GM23338 (cell line): ENCODE measurements at regions not wholly inside any gene's neighbourhood (a gene's known extent, or its start where the extent isn't known, plus 50 kb on each side); places are given as distances from the start of the nearest gene placed in this dataset.

Experiments
- ATAC-seq: fragments of 200-7000 bp; cut with Tn5 transposase; 3 replicates; pipeline ENCODE4 v1.9.1; 2020
- DNase-seq: peaks from one replicate; pipeline ENCODE4 v3.0.0-alpha.2; 2015; ENCODE audit warnings: low spot score
- H2AFZ ChIP-seq: fragments of 200-600 bp; sonication (generic); 2 replicates; pipeline ENCODE4 v1.8.0; 2016; ENCODE audit warnings: antibody characterized with exemption, mild to moderate bottlenecking, moderate library complexity
- H3F3A ChIP-seq: fragments of 200-600 bp; sonication (generic); replicated peaks from 2 replicates; pipeline ENCODE4 v1.8.0; 2017; ENCODE audit warnings: antibody characterized with exemption, mixed run types, low read depth
- H3K27ac ChIP-seq: fragments of 200-600 bp; sonication (generic); 2 replicates; pipeline ENCODE4 v1.6.1; 2016; ENCODE audit warnings: low read depth
- H3K27me3 ChIP-seq: fragments of 200-600 bp; sonication (generic); 2 replicates; pipeline ENCODE4 v1.8.0; 2016; ENCODE audit warnings: mild to moderate bottlenecking, mixed run types, moderate library complexity; ENCODE audit not compliant: insufficient read depth
- H3K36me3 ChIP-seq: fragments of 200-600 bp; sonication (generic); 2 replicates; pipeline ENCODE4 v1.8.0; 2016; ENCODE audit warnings: mild to moderate bottlenecking; ENCODE audit not compliant: insufficient read depth
- H3K4me1 ChIP-seq: fragments of 200-600 bp; sonication (generic); 2 replicates; pipeline ENCODE4 v1.8.0; 2016; ENCODE audit warnings: mild to moderate bottlenecking, moderate library complexity; ENCODE audit not compliant: insufficient read depth
- H3K4me2 ChIP-seq: fragments of 200-600 bp; sonication (generic); 2 replicates; pipeline ENCODE4 v1.7.1; 2017; ENCODE audit warnings: mixed run types
- H3K4me3 ChIP-seq: fragments of 200-600 bp; sonication (generic); 2 replicates; pipeline ENCODE4 v1.6.1; 2016; ENCODE audit warnings: mixed run types
- H3K79me2 ChIP-seq: fragments of 200-600 bp; sonication (generic); replicated peaks from 2 replicates; pipeline ENCODE4 v1.8.0; 2017; ENCODE audit warnings: mild to moderate bottlenecking; ENCODE audit not compliant: insufficient read depth
- H3K9me2 ChIP-seq: fragments of 200-600 bp; sonication (generic); 2 replicates; pipeline ENCODE4 v1.8.0; 2017; ENCODE audit not compliant: insufficient read depth
- H4K20me1 ChIP-seq: fragments of 200-600 bp; sonication (generic); replicated peaks from 2 replicates; pipeline ENCODE4 v1.8.0; 2017; ENCODE audit warnings: mild to moderate bottlenecking; ENCODE audit not compliant: insufficient read depth
- H3K27ac Mint-ChIP-seq: 2 replicates; pipeline ENCODE4 v1.8.0; 2020; ENCODE audit warnings: inconsistent platforms, mild to moderate bottlenecking, moderate library complexity, mixed read lengths
- H3K27me3 Mint-ChIP-seq: 3 replicates; pipeline ENCODE4 v1.8.0; 2022; ENCODE audit warnings: low read depth, mild to moderate bottlenecking, moderate library complexity, mixed read lengths, inconsistent platforms; ENCODE audit not compliant: insufficient read depth, poor library complexity
- H3K36me3 Mint-ChIP-seq: 3 replicates; pipeline ENCODE4 v1.8.0; 2021; ENCODE audit warnings: low read depth, mild to moderate bottlenecking, inconsistent platforms, moderate library complexity, mixed read lengths
- H3K4me1 Mint-ChIP-seq: 3 replicates; pipeline ENCODE4 v1.8.0; 2020; ENCODE audit warnings: mild to moderate bottlenecking, inconsistent platforms, mixed read lengths
- H3K4me3 Mint-ChIP-seq: 3 replicates; pipeline ENCODE4 v1.8.0; 2021; ENCODE audit warnings: moderate library complexity, mild to moderate bottlenecking, inconsistent platforms, mixed read lengths
- H3K9me3 Mint-ChIP-seq: 3 replicates; pipeline ENCODE4 v1.8.0; 2020; ENCODE audit warnings: moderate library complexity, mild to moderate bottlenecking, inconsistent platforms, mixed read lengths
- CREB1 ChIP-seq: fragments of 250-450 bp; sonication (Bioruptor Pico); IDR thresholded peaks from 2 replicates; pipeline ENCODE4 v1.5.0; 2020; ENCODE audit warnings: low read depth, mild to moderate bottlenecking, moderate library complexity
- EZH2 ChIP-seq: fragments of 200-600 bp; sonication (generic); IDR thresholded peaks from one replicate; pipeline ENCODE4 v1.8.0; 2017; ENCODE audit warnings: antibody characterized with exemption, mild to moderate bottlenecking, low read depth; ENCODE audit not compliant: unreplicated experiment
- EZH2phosphoT487 ChIP-seq: fragments of 200-600 bp; sonication (generic); IDR thresholded peaks from one replicate; pipeline ENCODE4 v1.8.1; 2018; ENCODE audit warnings: antibody characterized with exemption; ENCODE audit not compliant: unreplicated experiment
- JUNB ChIP-seq: IDR thresholded peaks from one replicate; pipeline ENCODE4 v1.6.1; 2016; ENCODE audit warnings: antibody characterized with exemption; ENCODE audit not compliant: unreplicated experiment
- NANOG ChIP-seq: IDR thresholded peaks from 2 replicates; pipeline ENCODE4 v1.6.1; 2016; ENCODE audit warnings: antibody characterized with exemption, borderline replicate concordance
- POLR2AphosphoS5 ChIP-seq: IDR thresholded peaks from 2 replicates; pipeline ENCODE4 v1.6.1; 2016; ENCODE audit warnings: antibody characterized with exemption, low read depth
- STAT1 ChIP-seq: IDR thresholded peaks from one replicate; pipeline ENCODE4 v1.6.1; 2016; ENCODE audit warnings: antibody characterized with exemption; ENCODE audit not compliant: unreplicated experiment
- ZNF331 ChIP-seq: fragments of 250-450 bp; sonication (Bioruptor Pico); IDR thresholded peaks from 2 replicates; pipeline ENCODE4 v1.5.0; 2020; ENCODE audit warnings: low read depth, mild to moderate bottlenecking, moderate library complexity
- TF ChIP-seq, protein P1 (sequence below): IDR thresholded peaks from 2 replicates; pipeline ENCODE4 v1.6.1; 2016; ENCODE audit warnings: antibody characterized with exemption
- TF ChIP-seq, protein P2 (sequence below), 2 experiments: fragments of 200-600 bp in 1 of 2; sonication (generic) in 1 of 2; conservative IDR thresholded peaks; 2 replicates each; pipeline versions ENCODE4 v1.5.1 to v1.6.1; 2016 to 2017; ENCODE audit warnings: antibody characterized with exemption in 2 of 2, low read depth in 2 of 2, mild to moderate bottlenecking in 2 of 2, moderate library complexity in 1 of 2
- TF ChIP-seq, protein P3 (sequence below): IDR thresholded peaks from one replicate; pipeline ENCODE4 v1.6.1; 2018; ENCODE audit warnings: antibody characterized with exemption; ENCODE audit not compliant: unreplicated experiment
- TF ChIP-seq, protein P4 (sequence below): fragments of 250-450 bp; sonication (Bioruptor Pico); IDR thresholded peaks from 2 replicates; pipeline ENCODE4 v1.5.0; 2020; ENCODE audit warnings: mild to moderate bottlenecking, moderate library complexity

DNA sequence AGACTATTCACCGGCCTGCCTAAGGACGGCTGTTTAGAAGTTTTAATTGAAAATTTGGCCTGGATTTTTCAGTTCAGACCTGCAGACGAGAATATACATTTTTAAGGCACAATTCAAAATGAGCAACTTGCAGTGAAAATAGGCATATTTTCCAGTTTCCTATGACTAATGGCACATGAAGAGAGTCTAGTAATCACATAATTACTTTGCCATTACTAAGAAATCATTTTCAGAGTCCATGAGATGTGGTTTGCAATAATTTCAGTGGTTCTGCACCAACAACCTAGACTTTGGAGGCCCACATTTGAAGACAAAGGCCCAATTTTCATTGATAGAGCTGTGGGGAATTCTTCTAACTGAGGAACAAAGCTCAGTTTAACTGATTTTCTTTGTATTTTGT is 205.3 kb downstream of the SOX2 start (continued):
- TF ChIP-seq, protein P1, sequence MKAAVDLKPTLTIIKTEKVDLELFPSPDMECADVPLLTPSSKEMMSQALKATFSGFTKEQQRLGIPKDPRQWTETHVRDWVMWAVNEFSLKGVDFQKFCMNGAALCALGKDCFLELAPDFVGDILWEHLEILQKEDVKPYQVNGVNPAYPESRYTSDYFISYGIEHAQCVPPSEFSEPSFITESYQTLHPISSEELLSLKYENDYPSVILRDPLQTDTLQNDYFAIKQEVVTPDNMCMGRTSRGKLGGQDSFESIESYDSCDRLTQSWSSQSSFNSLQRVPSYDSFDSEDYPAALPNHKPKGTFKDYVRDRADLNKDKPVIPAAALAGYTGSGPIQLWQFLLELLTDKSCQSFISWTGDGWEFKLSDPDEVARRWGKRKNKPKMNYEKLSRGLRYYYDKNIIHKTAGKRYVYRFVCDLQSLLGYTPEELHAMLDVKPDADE: no peak
- TF ChIP-seq EZH2phosphoT487 (no peak), JUNB (no peak)

DNA sequence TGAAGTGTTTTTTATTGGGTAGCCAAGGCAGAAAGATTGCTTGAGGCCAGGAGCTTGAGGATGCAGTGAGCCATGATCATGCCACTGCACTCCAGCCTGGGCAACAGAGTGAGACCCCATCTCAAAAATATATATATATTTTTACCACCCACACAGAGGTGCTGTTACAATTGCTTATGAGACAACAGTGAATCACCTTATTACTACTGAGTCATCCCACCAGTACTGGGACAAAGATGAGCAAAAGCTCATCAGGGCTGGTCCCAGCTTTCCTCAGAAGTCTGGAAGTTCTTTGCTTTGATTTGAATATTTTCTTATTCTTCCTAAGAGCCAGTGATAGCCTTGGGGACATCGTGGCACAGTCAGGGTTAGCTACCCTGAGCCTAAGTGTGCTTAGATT is 207.7 kb downstream of the SOX2 start:
- Mint-ChIP-seq H3K9me3 (no peaks in the 10 kb centered on the region), H3K4me3 (no peak overlapping the region), H3K27me3 (peaks cover 2% of the 10 kb centered on the region), H3K4me1 (peaks cover 27% of the 10 kb centered on the region), H3K27ac (no peak overlapping the region), H3K36me3 (no peaks in the 10 kb centered on the region)
- Histone ChIP-seq H3K27me3 (no peaks in the 10 kb centered on the region), H3K9me2 (no peaks in the 10 kb centered on the region), H3K4me2 (no peak overlapping the region), H4K20me1 (no peaks in the 10 kb centered on the region), H3K4me3 (no peak overlapping the region), H3K27ac (no peak overlapping the region), H3K4me1 (peaks cover 25% of the 10 kb centered on the region), H3F3A (no peaks in the 10 kb centered on the region), H3K36me3 (no peaks in the 10 kb centered on the region), H2AFZ (no peak overlapping the region), H3K79me2 (no peaks in the 10 kb centered on the region)
- DNase-seq: no peak
- no peak for ATAC-seq
- TF ChIP-seq, protein P2, sequence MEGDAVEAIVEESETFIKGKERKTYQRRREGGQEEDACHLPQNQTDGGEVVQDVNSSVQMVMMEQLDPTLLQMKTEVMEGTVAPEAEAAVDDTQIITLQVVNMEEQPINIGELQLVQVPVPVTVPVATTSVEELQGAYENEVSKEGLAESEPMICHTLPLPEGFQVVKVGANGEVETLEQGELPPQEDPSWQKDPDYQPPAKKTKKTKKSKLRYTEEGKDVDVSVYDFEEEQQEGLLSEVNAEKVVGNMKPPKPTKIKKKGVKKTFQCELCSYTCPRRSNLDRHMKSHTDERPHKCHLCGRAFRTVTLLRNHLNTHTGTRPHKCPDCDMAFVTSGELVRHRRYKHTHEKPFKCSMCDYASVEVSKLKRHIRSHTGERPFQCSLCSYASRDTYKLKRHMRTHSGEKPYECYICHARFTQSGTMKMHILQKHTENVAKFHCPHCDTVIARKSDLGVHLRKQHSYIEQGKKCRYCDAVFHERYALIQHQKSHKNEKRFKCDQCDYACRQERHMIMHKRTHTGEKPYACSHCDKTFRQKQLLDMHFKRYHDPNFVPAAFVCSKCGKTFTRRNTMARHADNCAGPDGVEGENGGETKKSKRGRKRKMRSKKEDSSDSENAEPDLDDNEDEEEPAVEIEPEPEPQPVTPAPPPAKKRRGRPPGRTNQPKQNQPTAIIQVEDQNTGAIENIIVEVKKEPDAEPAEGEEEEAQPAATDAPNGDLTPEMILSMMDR (conservative IDR thresholded peaks at IDR 0.05; ENCODE audit: low read depth in 2 of 2): no peak
- TF ChIP-seq EZH2phosphoT487 (no peak), EZH2 (no peak), ZNF331 (CRISPR knock-in tag) (no peak), POLR2AphosphoS5 (no peak), STAT1 (no peak), CREB1 (CRISPR knock-in tag) (no peak), JUNB (no peak), NANOG (no peak)
- TF ChIP-seq, protein P3, sequence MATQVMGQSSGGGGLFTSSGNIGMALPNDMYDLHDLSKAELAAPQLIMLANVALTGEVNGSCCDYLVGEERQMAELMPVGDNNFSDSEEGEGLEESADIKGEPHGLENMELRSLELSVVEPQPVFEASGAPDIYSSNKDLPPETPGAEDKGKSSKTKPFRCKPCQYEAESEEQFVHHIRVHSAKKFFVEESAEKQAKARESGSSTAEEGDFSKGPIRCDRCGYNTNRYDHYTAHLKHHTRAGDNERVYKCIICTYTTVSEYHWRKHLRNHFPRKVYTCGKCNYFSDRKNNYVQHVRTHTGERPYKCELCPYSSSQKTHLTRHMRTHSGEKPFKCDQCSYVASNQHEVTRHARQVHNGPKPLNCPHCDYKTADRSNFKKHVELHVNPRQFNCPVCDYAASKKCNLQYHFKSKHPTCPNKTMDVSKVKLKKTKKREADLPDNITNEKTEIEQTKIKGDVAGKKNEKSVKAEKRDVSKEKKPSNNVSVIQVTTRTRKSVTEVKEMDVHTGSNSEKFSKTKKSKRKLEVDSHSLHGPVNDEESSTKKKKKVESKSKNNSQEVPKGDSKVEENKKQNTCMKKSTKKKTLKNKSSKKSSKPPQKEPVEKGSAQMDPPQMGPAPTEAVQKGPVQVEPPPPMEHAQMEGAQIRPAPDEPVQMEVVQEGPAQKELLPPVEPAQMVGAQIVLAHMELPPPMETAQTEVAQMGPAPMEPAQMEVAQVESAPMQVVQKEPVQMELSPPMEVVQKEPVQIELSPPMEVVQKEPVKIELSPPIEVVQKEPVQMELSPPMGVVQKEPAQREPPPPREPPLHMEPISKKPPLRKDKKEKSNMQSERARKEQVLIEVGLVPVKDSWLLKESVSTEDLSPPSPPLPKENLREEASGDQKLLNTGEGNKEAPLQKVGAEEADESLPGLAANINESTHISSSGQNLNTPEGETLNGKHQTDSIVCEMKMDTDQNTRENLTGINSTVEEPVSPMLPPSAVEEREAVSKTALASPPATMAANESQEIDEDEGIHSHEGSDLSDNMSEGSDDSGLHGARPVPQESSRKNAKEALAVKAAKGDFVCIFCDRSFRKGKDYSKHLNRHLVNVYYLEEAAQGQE: no peak
- TF ChIP-seq, protein P4, sequence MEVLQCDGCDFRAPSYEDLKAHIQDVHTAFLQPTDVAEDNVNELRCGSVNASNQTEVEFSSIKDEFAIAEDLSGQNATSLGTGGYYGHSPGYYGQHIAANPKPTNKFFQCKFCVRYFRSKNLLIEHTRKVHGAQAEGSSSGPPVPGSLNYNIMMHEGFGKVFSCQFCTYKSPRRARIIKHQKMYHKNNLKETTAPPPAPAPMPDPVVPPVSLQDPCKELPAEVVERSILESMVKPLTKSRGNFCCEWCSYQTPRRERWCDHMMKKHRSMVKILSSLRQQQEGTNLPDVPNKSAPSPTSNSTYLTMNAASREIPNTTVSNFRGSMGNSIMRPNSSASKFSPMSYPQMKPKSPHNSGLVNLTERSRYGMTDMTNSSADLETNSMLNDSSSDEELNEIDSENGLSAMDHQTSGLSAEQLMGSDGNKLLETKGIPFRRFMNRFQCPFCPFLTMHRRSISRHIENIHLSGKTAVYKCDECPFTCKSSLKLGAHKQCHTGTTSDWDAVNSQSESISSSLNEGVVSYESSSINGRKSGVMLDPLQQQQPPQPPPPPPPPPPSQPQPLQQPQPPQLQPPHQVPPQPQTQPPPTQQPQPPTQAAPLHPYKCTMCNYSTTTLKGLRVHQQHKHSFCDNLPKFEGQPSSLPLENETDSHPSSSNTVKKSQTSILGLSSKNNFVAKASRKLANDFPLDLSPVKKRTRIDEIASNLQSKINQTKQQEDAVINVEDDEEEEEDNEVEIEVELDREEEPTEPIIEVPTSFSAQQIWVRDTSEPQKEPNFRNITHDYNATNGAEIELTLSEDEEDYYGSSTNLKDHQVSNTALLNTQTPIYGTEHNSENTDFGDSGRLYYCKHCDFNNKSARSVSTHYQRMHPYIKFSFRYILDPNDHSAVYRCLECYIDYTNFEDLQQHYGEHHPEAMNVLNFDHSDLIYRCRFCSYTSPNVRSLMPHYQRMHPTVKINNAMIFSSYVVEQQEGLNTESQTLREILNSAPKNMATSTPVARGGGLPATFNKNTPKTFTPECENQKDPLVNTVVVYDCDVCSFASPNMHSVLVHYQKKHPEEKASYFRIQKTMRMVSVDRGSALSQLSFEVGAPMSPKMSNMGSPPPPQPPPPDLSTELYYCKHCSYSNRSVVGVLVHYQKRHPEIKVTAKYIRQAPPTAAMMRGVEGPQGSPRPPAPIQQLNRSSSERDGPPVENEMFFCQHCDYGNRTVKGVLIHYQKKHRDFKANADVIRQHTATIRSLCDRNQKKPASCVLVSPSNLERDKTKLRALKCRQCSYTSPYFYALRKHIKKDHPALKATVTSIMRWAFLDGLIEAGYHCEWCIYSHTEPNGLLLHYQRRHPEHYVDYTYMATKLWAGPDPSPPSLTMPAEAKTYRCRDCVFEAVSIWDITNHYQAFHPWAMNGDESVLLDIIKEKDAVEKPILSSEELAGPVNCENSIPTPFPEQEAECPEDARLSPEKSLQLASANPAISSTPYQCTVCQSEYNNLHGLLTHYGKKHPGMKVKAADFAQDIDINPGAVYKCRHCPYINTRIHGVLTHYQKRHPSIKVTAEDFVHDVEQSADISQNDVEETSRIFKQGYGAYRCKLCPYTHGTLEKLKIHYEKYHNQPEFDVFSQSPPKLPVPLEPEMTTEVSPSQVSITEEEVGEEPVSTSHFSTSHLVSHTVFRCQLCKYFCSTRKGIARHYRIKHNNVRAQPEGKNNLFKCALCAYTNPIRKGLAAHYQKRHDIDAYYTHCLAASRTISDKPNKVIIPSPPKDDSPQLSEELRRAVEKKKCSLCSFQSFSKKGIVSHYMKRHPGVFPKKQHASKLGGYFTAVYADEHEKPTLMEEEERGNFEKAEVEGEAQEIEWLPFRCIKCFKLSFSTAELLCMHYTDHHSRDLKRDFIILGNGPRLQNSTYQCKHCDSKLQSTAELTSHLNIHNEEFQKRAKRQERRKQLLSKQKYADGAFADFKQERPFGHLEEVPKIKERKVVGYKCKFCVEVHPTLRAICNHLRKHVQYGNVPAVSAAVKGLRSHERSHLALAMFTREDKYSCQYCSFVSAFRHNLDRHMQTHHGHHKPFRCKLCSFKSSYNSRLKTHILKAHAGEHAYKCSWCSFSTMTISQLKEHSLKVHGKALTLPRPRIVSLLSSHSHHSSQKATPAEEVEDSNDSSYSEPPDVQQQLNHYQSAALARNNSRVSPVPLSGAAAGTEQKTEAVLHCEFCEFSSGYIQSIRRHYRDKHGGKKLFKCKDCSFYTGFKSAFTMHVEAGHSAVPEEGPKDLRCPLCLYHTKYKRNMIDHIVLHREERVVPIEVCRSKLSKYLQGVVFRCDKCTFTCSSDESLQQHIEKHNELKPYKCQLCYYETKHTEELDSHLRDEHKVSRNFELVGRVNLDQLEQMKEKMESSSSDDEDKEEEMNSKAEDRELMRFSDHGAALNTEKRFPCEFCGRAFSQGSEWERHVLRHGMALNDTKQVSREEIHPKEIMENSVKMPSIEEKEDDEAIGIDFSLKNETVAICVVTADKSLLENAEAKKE: no peak
- TF ChIP-seq, protein P1: no peak
